GM04504 (cell line): ENCODE measurements at regions not wholly inside any gene's neighbourhood (a gene's known extent, or its start where the extent isn't known, plus 50 kb on each side); places are given as distances from the start of the nearest gene placed in this dataset.
"Not testable (repeated sequence)": the region's sequence is repeated elsewhere in the genome, so short reads cannot be mapped to it uniquely, and the experiment has no call there.

Experiments
- DNase-seq: peaks from one replicate; pipeline ENCODE4 v3.0.0-alpha.2; 2012; ENCODE audit warnings: low read depth

GRCh38 chr11:8772571-8773519, 90.3 kb downstream of the RPL27A start:
- no peak for DNase-seq

DNA sequence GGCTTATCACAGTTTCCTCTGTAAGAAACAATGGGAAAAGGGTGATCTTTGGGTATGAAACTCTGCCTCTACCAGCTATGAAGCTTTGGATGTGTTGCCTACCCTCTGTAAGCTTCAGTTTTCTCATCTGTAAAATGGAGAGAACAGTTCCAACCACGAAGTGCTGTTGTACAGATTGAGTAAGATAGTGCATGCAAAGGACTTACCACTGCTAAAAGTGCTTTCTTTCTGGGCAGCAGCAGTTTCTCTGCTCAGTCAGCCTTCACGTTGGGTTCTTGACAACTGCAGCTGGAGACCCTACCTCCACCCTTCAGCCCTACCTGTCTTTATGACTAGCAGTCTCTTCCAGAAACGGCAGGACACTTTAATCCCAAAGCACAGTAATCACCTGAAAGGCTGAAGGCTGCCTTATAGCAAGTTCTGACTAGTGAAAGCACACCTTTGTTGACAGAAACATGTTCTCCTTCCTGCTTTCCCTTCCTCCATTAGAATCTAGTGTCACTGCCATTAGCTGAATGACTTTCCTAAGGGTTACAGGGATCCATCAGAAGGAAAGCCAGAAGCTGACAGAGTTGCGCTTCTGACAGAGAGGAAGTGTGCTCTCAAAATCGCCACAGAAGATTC, 91.4 kb downstream of the RPL27A start:
- DNase-seq, result no peak

DNA sequence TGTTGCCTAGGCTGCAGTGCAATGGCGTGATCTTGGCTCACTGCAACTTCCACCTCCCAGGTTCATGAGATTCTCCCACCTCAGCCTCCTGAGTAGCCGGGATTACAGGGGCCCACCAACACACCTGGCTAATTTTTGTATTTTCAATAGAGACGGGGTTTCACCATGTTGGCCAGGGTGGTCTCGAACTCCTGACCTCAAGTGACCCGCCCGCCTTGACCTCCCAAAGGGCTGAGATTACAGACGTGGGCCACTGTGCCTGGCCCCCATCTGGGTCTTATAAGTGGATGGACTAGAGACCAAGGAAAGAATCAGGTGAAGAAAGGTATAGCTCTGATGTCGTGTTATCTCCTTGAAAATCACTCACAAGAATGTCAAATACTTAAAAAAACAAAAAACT, 92.3 kb downstream of the RPL27A start:
- not testable (repeated sequence) for DNase-seq

GRCh38 chr11:8775332-8775731, 92.7 kb downstream of the RPL27A start:
- DNase-seq, result no peak

GRCh38 chr11:8775734-8776133, 93.1 kb downstream of the RPL27A start:
- no peak for DNase-seq

DNA sequence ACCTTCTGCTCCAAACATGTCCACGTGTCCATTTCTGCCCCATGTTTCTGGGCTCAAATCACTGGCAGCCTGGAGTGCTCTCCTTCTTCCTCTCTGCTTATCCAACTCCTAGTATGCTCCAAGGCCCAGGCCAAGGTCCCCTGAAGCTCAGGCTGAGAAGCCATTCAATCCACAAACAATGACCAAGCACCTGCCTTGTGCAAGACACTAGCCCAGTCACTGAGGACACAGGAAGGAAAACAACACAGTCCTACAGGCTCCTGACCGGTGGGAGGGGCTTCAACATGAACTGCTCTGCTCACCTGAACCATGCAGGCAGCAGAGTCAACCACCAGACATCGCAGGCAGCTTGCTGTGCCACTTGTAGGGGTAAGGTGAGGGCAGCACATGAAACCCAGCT, 93.6 kb downstream of the RPL27A start:
- DNase-seq, result no peak

DNA sequence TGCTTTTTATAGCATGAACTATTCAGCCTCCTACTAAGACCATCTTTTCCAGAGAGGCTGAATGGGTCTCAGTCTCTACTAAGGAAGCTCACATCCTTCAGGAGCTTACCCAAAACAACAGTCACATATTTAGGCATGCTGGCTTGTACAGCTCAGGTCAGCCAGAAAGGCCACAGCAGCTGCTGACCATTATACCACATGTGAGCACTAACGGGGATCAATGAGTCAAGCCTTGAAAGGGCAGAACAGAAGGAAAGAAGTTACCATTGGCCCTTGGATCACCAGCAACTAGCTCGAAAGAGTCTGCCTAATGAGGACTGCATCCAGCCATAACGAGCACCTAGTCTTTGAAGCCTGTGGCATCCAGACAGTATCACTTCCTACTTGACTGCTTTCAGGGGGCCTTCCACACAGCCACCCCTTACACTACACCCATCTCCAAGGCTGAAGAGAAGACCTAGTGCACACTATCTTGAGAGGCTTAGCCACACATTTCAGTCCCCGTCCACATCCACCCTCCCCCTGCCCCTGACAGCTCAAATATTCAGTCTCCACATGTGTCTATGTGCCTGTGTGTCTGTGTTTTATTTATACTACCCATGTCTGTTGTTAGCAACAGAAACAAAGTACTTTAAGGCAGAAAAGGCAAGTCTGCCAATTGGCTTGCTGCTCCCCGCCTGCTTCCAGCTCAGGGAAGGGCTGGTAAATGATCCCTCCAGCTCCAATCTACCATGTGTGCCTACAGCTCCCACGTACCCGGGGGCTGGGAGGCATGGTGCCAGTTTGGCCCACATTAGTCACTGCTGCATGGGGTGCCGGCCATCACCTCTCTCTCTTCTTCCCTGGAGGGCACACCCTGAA, 95.5 kb downstream of the RPL27A start:
- DNase-seq, result no peak

DNA sequence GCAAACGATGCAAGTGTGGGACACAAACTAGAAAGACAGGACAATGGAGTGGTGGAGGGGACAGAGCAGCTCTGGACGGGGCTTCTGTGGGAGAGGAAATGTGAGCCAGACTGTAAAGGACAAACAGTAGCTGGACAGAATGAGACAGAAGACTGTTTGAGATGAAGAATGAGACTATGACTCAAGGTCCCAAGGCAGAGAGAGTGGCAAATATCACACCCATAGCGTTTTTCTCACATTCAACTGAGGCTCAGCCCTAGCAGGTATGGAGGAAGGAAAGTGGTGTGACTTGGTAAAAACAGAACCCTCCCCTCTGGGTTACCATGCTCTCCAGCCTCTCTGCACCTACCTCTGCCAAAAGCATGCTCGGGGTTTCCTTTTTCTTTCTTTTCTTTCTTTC, 96.5 kb downstream of the RPL27A start:
- no peak for DNase-seq

DNA sequence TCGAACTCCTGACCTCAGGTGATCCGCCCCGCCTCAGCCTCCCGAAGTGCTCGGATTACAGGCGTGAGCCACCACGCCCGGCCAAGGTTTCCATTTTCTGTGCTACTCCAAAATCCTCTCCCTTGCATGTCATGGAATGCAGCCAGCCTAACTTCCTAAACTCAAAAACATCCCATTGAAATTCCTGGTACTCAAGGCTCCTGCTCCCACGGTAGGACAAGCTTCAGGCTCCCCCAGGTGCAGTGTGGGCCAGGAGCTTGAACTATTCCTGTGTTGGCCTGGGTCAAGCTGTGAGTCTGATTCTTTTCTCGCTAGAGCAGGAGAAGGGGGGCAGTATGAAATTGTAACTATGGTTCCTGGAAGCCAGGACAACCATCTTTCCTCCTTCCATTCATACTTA, 97.1 kb downstream of the RPL27A start:
- DNase-seq, result no peak

- no peak for DNase-seq
Measured at GRCh38 chr11:8784954-8785353, 102.4 kb downstream of the RPL27A start.

GRCh38 chr11:8785457-8785856, 102.9 kb downstream of the RPL27A start:
- DNase-seq, result no peak

GRCh38 chr11:8785998-8786397, 103.4 kb downstream of the RPL27A start:
- DNase-seq, result no peak

GRCh38 chr11:8786933-8787332, 104.3 kb downstream of the RPL27A start:
- DNase-seq, result no peak

DNA sequence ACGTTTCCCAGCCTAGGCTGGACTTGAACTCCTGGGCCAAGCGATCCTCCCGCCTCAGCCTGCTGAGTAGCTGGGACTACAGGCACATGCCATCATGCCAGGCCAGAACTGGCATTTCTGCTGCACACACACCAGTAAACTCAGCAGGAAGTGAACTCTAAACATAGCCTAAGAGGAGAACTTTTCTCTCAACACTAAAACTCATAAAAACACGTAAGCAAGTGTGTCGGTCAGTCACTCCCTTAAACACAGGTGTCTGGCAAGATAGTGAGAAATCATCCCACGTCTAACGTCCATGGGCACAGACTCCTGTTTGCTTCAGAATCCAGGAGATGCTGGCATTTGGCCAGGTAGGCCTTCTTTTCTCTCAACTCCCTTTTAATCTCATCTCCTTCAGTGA, 104.8 kb downstream of the RPL27A start:
- no peak for DNase-seq

- no peak for DNase-seq
Measured at GRCh38 chr11:8788616-8789015, 106.0 kb downstream of the RPL27A start.

DNA sequence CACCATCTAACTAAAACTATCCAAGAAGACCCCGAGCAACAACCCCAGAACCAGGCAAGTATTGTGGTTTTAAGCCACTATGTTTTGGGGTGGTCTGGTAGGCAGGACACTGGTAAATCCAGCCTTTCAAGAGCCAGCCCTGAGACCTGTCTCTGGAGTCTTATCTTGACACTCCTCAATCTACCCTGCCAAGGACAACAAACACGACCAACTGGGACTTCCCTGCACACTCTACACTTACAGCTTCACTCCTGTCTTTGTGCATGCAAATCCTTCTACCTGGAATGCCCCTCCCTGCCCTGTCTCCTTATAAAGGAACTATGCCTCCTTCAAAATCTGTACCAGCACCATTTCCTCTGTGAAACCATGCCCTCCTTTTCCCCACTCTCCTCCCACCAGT, 107.3 kb downstream of the RPL27A start:
- DNase-seq, result no peak

DNA sequence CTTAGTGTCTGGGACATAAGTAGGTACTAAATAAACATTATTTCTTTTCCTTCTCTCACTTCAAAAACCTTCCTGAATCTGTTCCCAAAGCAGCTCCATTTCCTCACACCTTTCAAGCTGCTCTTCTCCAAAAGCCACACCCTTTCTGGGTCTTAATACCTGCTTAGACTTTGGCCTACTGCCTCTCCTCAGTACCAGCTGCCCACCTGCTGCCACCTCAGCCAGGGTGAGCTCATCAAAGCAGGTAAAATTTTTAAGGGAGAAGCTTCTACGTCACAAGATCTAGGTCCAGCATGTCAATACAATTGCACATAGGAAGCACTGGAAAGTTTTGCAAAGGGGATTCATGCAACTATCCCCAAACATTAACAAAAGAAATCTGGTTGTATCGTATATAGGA, 108.4 kb downstream of the RPL27A start:
- no peak for DNase-seq

- DNase-seq, result no peak
Measured at GRCh38 chr11:8792710-8793109, 110.1 kb downstream of the RPL27A start.

DNA sequence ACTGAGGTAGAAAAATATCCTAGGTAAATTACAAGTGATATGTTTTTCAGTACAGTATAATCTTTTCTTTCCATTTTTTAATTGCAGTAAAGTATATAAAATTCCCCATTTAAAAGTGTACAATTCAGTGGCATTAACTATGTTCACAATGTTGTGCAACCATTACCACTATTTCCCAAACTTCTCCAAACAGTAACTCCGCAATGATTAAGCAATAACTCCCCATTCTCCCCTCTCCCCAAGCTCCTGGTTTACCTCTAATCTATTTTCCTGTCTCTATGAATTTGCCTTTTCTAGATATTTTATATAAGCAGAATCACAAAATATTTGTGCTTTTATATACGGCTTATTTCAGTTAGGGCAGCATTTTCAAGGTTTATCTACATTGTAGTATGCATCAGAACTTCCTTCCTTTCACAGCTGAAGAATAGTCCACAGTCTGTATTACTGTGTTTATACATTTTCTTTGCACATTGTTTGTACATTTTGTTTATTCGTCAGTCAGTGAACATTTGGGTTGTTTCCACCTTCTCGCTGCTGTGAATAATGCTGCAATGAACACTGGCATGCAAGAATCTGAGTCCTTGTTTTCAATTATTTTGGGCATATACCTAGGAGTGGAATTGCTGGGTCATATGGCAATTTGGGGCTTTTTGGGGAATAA, 110.7 kb downstream of the RPL27A start:
- DNase-seq, result no peak

DNA sequence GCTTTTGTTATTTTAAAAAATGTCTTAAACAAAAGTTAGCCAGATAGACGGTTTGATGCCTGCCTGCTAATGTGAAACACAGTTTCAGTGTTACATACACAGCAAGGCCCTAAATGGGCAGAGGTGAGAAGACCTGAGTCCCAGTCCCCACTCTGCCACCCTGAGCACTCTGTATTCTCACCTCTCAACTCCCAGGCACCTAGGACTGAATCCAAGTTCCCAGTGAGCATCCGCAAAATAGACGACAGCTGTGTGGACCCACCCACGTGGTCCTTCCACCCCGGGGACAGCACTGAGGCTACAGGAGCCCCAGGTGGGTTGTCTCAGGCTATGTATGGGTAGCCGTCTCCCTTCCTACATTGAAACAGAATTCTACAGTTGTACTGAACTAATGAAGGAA, 111.5 kb downstream of the RPL27A start:
- DNase-seq, result no peak

DNA sequence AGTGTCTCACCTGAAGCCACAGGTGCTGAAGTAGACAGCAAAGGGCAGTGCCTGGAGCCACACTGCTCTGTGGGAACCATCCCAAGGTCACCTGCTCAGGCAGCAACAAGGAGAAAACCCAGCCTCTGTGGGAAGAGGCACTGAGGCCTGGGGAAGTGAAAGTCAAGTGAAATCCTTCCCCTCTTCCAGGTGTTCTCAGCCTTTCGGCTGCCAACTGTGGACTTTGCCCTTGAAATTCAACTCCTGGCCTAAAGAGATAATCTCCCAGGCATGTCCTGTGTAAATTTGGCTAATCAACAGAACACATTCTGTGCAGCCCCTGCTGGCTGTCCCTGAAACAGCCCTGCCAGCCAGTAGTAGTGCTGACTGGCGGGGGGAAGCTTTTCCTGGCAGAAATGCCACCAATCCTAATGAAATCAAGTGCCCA, 112.1 kb downstream of the RPL27A start:
- no peak for DNase-seq

DNA sequence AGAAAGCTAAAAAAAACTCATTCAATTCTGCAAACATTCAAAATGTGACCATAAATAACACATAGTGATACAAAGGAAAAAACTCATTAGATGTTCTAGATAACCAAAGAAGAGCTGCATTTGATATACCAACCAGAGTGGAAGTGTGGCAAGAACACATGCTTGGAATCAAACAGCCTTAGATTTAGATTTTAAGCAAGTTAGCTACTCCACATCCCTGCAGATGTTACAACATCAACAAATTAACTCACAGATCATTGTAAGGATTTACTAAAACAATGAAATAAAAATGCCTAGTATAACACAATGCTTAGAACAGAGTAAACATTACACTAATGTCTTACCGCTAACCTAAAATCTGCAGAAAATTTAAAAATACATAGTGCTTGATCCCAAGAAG, 114.0 kb upstream of the AKIP1 start:
- no peak for DNase-seq
